ENCODE measurements at regions not wholly inside any gene's neighbourhood (a gene's known extent, or its start where the extent isn't known, plus 50 kb on each side); places are given as distances from the start of the nearest gene placed in this dataset.
"Not testable (repeated sequence)": the region's sequence is repeated elsewhere in the genome, so short reads cannot be mapped to it uniquely, and the experiment has no call there.

- H3K4me3 ChIP-seq (ENCODE audit: low read depth, poor library complexity, severe bottlenecking): no peak overlapping the region
- DNase-seq (ENCODE audit: low spot score in 2 of 2): no peak
- TF ChIP-seq CTCF (IDR thresholded peaks at IDR 0.05) (no peak), POLR2A (IDR thresholded peaks at IDR 0.05) (no peak)
- 67 to 78% methylated on average over 2 of the region's 2 CpGs for WGBS, 2 donors
- intact Hi-C loops (cut with DNase I; ENCODE audit: low total_unique reads): loop anchor here (5.0 kb wide), 1 partner anchor 48 kb away; no protein-coding TSS in a partner anchor
Observed at GRCh38 chr12:32010631-32011336, 51.6 kb downstream of the RESF1 start.

- no peak for DNase-seq (ENCODE audit: low spot score in 2 of 2)
- no peak overlapping the region for H3K4me3 ChIP-seq (ENCODE audit: low read depth, poor library complexity, severe bottlenecking)
- intact Hi-C loops (cut with DNase I; ENCODE audit: low total_unique reads): loop anchor here (5.0 kb wide), 1 partner anchor 50 kb away; no protein-coding TSS in a partner anchor
- WGBS, 2 donors: 80 to 86% methylated on average over 4 of the region's 4 CpGs
- TF ChIP-seq POLR2A (IDR thresholded peaks at IDR 0.05) (no peak), CTCF (IDR thresholded peaks at IDR 0.05) (no peak)
Observed at GRCh38 chr12:32012249-32012785, 53.1 kb downstream of the RESF1 start.

- intact Hi-C loops (cut with DNase I; ENCODE audit: low total_unique reads): no loop called here
- no peak for DNase-seq (ENCODE audit: low spot score in 2 of 2)
- TF ChIP-seq POLR2A (IDR thresholded peaks at IDR 0.05) (no peak), CTCF (IDR thresholded peaks at IDR 0.05) (no peak)
- WGBS, 2 donors: 85 to 92% methylated on average over 4 of the region's 4 CpGs
- H3K4me3 ChIP-seq (ENCODE audit: low read depth, poor library complexity, severe bottlenecking): no peak overlapping the region
Observed at GRCh38 chr12:32015036-32015435, 55.8 kb downstream of the RESF1 start.

- WGBS, 2 donors: 95 to 98% methylated on average over 3 of the region's 3 CpGs
- no peak for TF ChIP-seq POLR2A (IDR thresholded peaks at IDR 0.05)
- TF ChIP-seq CTCF (IDR thresholded peaks at IDR 0.05): no peak
Observed at GRCh38 chr12:32016680-32017482, 57.7 kb downstream of the RESF1 start.

GRCh38 chr12:32021346-32021773 is 62.1 kb downstream of the RESF1 start:
- peak in 1 of 2 donors; percentile 2 for DNase-seq (ENCODE audit: low spot score in 2 of 2)
- intact Hi-C loops (cut with DNase I; ENCODE audit: low total_unique reads): no loop called here
- TF ChIP-seq CTCF (IDR thresholded peaks at IDR 0.05) (no peak), POLR2A (IDR thresholded peaks at IDR 0.05) (no peak)
- H3K4me3 ChIP-seq (ENCODE audit: low read depth, poor library complexity, severe bottlenecking): no peak overlapping the region
- WGBS, 2 donors: 95 to 100% methylated on average over 2 of the region's 2 CpGs

More at GRCh38 chr12:32016680-32017482, 57.7 kb downstream of the RESF1 start:
- DNase-seq (ENCODE audit: low spot score in 2 of 2): peak in 1 of 2 donors; percentile 14
- no peak overlapping the region for H3K4me3 ChIP-seq (ENCODE audit: low read depth, poor library complexity, severe bottlenecking)
- intact Hi-C loops (cut with DNase I; ENCODE audit: low total_unique reads): no loop called here

GRCh38 chr12:32022387-32022786 is 63.2 kb downstream of the RESF1 start:
- H3K4me3 ChIP-seq (ENCODE audit: low read depth, poor library complexity, severe bottlenecking); intact Hi-C loops (cut with DNase I; ENCODE audit: low total_unique reads): not testable (repeated sequence)
- peak in 1 of 2 donors; percentile 29 for DNase-seq (ENCODE audit: low spot score in 2 of 2)
- 92 to 95% methylated on average over 10 of the region's 10 CpGs for WGBS, 2 donors

GRCh38 chr12:32023861-32024260 is 64.6 kb downstream of the RESF1 start:
- WGBS, 2 donors: 82 to 90% methylated on average over 9 of the region's 9 CpGs
- intact Hi-C loops (cut with DNase I; ENCODE audit: low total_unique reads); H3K4me3 ChIP-seq (ENCODE audit: low read depth, poor library complexity, severe bottlenecking); DNase-seq (ENCODE audit: low spot score in 2 of 2): not testable (repeated sequence)

Measured in lower leg skin (tissue), 4 donors.